ENCODE measurements at regions not wholly inside any gene's neighbourhood (a gene's known extent, or its start where the extent isn't known, plus 50 kb on each side); places are given as distances from the start of the nearest gene placed in this dataset.

GRCh38 chr18:11284811-11285210, 135.4 kb upstream of the PIEZO2 start:
- TF ChIP-seq POLR2A (IDR thresholded peaks at IDR 0.05) (no peak), CTCF (IDR thresholded peaks at IDR 0.05) (no peak)
